NCI-H2227 treated with DMSO at 0.1 percent for 48 hours (cell line): ENCODE measurements at regions not wholly inside any gene's neighbourhood (a gene's known extent, or its start where the extent isn't known, plus 50 kb on each side); places are given as distances from the start of the nearest gene placed in this dataset.

Source experiments
- DNase-seq: peaks from one replicate; lab custom pipeline; 2025; lab: John Stamatoyannopoulos, UW

- no peak for DNase-seq
Observed at GRCh38 chr11:134531327-134532130, 119.5 kb upstream of the B3GAT1 start.

GRCh38 chr11:134530636-134531326 is 118.7 kb upstream of the B3GAT1 start:
- no peak for DNase-seq

- no peak for DNase-seq
Observed at GRCh38 chr11:134529212-134530096, 117.4 kb upstream of the B3GAT1 start.

- no peak for DNase-seq
Observed at GRCh38 chr11:134528453-134528852, 116.4 kb upstream of the B3GAT1 start.

- no peak for DNase-seq
Observed at GRCh38 chr11:134527382-134528243, 115.6 kb upstream of the B3GAT1 start.

GRCh38 chr11:134524896-134525845 is 113.1 kb upstream of the B3GAT1 start:
- DNase-seq: no peak

- no peak for DNase-seq
Observed at GRCh38 chr11:134524201-134524600, 112.2 kb upstream of the B3GAT1 start.

GRCh38 chr11:134522782-134523570 is 110.9 kb upstream of the B3GAT1 start:
- no peak for DNase-seq

- DNase-seq: no peak
Observed at GRCh38 chr11:134521452-134522289, 109.6 kb upstream of the B3GAT1 start.

- DNase-seq: no peak
Observed at GRCh38 chr11:134521001-134521400, 109.0 kb upstream of the B3GAT1 start.

- DNase-seq: no peak
Observed at GRCh38 chr11:134519788-134520187, 107.7 kb upstream of the B3GAT1 start.

GRCh38 chr11:134519390-134519750 is 107.3 kb upstream of the B3GAT1 start:
- DNase-seq: no peak

GRCh38 chr11:134518616-134519389 is 106.8 kb upstream of the B3GAT1 start:
- no peak for DNase-seq

- DNase-seq: no peak
Observed at GRCh38 chr11:134517621-134518293, 105.7 kb upstream of the B3GAT1 start.

GRCh38 chr11:134517115-134517514 is 105.1 kb upstream of the B3GAT1 start:
- no peak for DNase-seq

GRCh38 chr11:134516529-134516928 is 104.5 kb upstream of the B3GAT1 start:
- peak; percentile 15 for DNase-seq
